ENCODE measurements at regions not wholly inside any gene's neighbourhood (a gene's known extent, or its start where the extent isn't known, plus 50 kb on each side); places are given as distances from the start of the nearest gene placed in this dataset.

DNA sequence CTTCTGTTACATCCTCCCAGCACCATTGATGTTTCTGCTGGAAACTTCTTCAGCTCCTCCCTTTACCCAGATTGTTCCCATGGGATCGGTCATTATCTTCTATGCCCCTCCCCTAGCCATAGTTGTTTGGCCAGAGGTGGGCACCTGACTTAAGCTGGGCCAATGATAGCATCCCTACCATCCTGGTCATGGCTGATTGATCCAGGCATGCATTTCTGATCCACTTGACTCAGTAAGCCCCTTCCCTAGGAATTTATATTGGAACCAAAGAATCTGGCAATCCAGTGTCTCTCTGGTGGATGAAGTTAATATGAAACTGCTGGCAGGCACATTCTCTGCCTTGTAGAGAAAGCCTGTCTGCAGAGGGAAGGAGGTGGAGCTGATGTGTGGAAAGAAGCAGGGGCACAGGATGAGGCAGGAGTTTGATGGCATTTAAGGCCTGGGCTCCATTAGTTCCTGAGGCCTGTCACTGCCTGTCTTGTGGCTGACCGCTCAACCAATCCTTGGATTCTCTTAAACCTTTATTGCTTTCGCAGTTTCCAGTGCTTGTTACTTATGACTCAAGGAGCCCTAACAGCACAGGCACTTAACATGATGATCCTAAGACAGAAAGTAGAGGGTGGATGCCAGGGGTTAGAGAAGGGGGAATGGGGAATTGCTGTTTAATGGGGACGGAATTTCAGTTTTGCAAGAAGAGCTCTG lies 152.4 kb downstream of the ABCC12 start:
- no peak overlapping the region for H3K9ac ChIP-seq
- no peaks in the 10 kb centered on the region for H3K36me3 Mint-ChIP-seq
- no peaks in the 10 kb centered on the region for H3F3A ChIP-seq (ENCODE audit: low read depth)
- peaks cover 3% of the 10 kb centered on the region for H3K9me3 Mint-ChIP-seq
- H3K27ac Mint-ChIP-seq, result peak overlapping the region; percentile 72
- H4K20me1 ChIP-seq (ENCODE audit: low read depth), result no peaks in the 10 kb centered on the region
- H3K27me3 Mint-ChIP-seq (ENCODE audit: insufficient read depth, low read depth), result no peaks in the 10 kb centered on the region
- peak overlapping the region; percentile 54 for H3K4me3 Mint-ChIP-seq
- H2AFZ ChIP-seq (replicated peaks), result peak overlapping the region; percentile 61
- DNase-seq (ENCODE audit: low spot score), result peak; percentile 38
- H3K79me2 ChIP-seq (ENCODE audit: low read depth), result no peaks in the 10 kb centered on the region
- peaks cover 13% of the 10 kb centered on the region for H3K4me1 ChIP-seq
- TF ChIP-seq, protein P1, sequence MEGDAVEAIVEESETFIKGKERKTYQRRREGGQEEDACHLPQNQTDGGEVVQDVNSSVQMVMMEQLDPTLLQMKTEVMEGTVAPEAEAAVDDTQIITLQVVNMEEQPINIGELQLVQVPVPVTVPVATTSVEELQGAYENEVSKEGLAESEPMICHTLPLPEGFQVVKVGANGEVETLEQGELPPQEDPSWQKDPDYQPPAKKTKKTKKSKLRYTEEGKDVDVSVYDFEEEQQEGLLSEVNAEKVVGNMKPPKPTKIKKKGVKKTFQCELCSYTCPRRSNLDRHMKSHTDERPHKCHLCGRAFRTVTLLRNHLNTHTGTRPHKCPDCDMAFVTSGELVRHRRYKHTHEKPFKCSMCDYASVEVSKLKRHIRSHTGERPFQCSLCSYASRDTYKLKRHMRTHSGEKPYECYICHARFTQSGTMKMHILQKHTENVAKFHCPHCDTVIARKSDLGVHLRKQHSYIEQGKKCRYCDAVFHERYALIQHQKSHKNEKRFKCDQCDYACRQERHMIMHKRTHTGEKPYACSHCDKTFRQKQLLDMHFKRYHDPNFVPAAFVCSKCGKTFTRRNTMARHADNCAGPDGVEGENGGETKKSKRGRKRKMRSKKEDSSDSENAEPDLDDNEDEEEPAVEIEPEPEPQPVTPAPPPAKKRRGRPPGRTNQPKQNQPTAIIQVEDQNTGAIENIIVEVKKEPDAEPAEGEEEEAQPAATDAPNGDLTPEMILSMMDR (IDR thresholded peaks at IDR 0.05), result no peak
- TF ChIP-seq EZH2phosphoT487 (IDR thresholded peaks at IDR 0.05) (no peak), EZH2 (IDR thresholded peaks at IDR 0.05) (no peak)
- peaks cover 19% of the 10 kb centered on the region for H3K4me1 Mint-ChIP-seq
- no peak overlapping the region for H3K4me3 ChIP-seq
- no peaks in the 10 kb centered on the region for H3K27me3 ChIP-seq
- H3K9me3 ChIP-seq (ENCODE audit: low read depth), result no peaks in the 10 kb centered on the region
- no peak overlapping the region for H3K4me2 ChIP-seq
- no peak overlapping the region for H3K27ac ChIP-seq
- H3K36me3 ChIP-seq, result no peaks in the 10 kb centered on the region

DNA sequence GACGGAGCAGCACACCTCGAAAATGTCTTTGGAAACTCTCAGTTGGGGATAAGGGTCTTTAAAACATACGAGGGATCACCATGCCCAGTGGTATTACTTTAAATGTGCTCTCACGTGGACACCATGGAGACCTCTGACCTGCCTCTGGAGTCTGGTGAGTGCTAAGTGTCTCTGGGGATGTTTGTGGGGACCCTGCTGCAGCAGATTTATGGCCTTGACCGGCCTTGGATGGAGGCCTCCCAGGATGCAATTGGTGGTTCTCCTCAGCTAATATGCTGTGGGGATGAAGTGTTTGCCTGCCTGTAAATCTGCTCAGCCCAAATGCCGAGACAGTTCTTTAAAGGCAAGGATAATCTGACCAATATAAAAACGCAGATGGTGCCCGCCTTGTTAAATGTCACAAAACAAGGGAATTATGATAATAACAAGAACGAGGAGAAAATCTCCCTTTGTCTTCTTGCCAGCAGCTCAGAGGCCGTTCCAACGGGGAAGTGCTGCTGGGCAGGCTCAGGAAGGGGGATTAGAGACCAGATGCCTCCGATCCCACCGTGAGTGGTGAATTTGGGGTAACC lies 154.4 kb downstream of the ABCC12 start:
- Histone ChIP-seq H3K9ac (no peak overlapping the region), H3K27me3 (no peaks in the 10 kb centered on the region), H3F3A (ENCODE audit: low read depth) (no peaks in the 10 kb centered on the region), H3K4me1 (peaks cover 13% of the 10 kb centered on the region), H3K27ac (no peak overlapping the region), H3K36me3 (no peaks in the 10 kb centered on the region), H3K79me2 (ENCODE audit: low read depth) (no peaks in the 10 kb centered on the region), H3K4me2 (no peak overlapping the region), H2AFZ (replicated peaks) (no peak overlapping the region), H3K4me3 (no peak overlapping the region), H3K9me3 (ENCODE audit: low read depth) (no peaks in the 10 kb centered on the region), H4K20me1 (ENCODE audit: low read depth) (no peaks in the 10 kb centered on the region)
- Mint-ChIP-seq H3K9me3 (peaks cover 1% of the 10 kb centered on the region), H3K27me3 (ENCODE audit: insufficient read depth, low read depth) (no peaks in the 10 kb centered on the region), H3K4me1 (peaks cover 19% of the 10 kb centered on the region), H3K27ac (no peak overlapping the region), H3K4me3 (no peak overlapping the region), H3K36me3 (no peaks in the 10 kb centered on the region)
- DNase-seq (ENCODE audit: low spot score), result no peak
- TF ChIP-seq EZH2 (IDR thresholded peaks at IDR 0.05) (no peak), EZH2phosphoT487 (IDR thresholded peaks at IDR 0.05) (no peak)
- TF ChIP-seq, protein P1 (IDR thresholded peaks at IDR 0.05), result no peak

DNA sequence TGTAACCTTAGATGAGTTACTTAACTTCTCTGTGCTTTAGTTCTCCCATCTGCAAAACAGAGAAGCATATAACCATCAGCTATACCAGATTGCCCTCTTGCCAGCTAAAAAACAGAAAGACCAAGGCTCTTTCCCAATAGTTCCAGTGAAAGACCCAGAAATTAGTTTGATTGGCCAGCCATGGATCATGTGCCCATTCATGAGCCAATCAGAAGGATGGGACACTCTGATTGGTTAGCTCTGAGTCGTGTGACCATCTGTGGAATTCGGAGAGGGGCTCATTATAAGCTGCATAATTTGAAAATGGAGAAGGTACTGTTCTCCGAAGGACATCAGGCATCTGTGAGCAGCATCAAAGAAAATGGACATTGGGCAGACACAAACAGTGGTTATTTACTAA lies 155.2 kb downstream of the ABCC12 start:
- Histone ChIP-seq H3K9ac (no peak overlapping the region), H4K20me1 (ENCODE audit: low read depth) (no peaks in the 10 kb centered on the region), H3F3A (ENCODE audit: low read depth) (no peaks in the 10 kb centered on the region), H3K79me2 (ENCODE audit: low read depth) (no peaks in the 10 kb centered on the region), H3K36me3 (no peaks in the 10 kb centered on the region), H3K4me1 (peaks cover 13% of the 10 kb centered on the region), H2AFZ (replicated peaks) (no peak overlapping the region), H3K27ac (no peak overlapping the region), H3K27me3 (no peaks in the 10 kb centered on the region), H3K4me3 (no peak overlapping the region), H3K4me2 (no peak overlapping the region), H3K9me3 (ENCODE audit: low read depth) (no peaks in the 10 kb centered on the region)
- H3K27ac Mint-ChIP-seq, result no peak overlapping the region
- H3K4me3 Mint-ChIP-seq, result no peak overlapping the region
- H3K36me3 Mint-ChIP-seq, result no peaks in the 10 kb centered on the region
- DNase-seq (ENCODE audit: low spot score), result no peak
- TF ChIP-seq EZH2phosphoT487 (IDR thresholded peaks at IDR 0.05), result no peak
- TF ChIP-seq, protein P1 (IDR thresholded peaks at IDR 0.05), result no peak
- no peak for TF ChIP-seq EZH2 (IDR thresholded peaks at IDR 0.05)
- peaks cover 19% of the 10 kb centered on the region for H3K4me1 Mint-ChIP-seq
- no peaks in the 10 kb centered on the region for H3K27me3 Mint-ChIP-seq (ENCODE audit: insufficient read depth, low read depth)
- no peaks in the 10 kb centered on the region for H3K9me3 Mint-ChIP-seq
